ENCODE measurements at regions not wholly inside any gene's neighbourhood (a gene's known extent, or its start where the extent isn't known, plus 50 kb on each side); places are given as distances from the start of the nearest gene placed in this dataset.

GRCh38 chr19:16022681-16023080 lies 53.6 kb upstream of the TPM4 start:
- no peak for DNase-seq

- no peak for DNase-seq
Measured at GRCh38 chr19:16023146-16023915, 53.0 kb upstream of the TPM4 start.

- no peak for DNase-seq
Measured at GRCh38 chr19:16024266-16025107, 51.8 kb upstream of the TPM4 start.

- no peak for DNase-seq
Measured at GRCh38 chr19:16025108-16026101, 50.9 kb upstream of the TPM4 start.

- DNase-seq: no peak
Measured at GRCh38 chr19:16026131-16026530, 50.2 kb upstream of the TPM4 start.

Measured in activated CD4-positive, alpha-beta T cell treated with anti-CD3 and anti-CD28 coated beads, Interleukin-2, amount 50 U/mL, for 48 hours (primary cell).